GM18520 (cell line): ENCODE measurements at regions not wholly inside any gene's neighbourhood (a gene's known extent, or its start where the extent isn't known, plus 50 kb on each side); places are given as distances from the start of the nearest gene placed in this dataset.
"Not testable (repeated sequence)": the region's sequence is repeated elsewhere in the genome, so short reads cannot be mapped to it uniquely, and the experiment has no call there.

Experiments used
- ATAC-seq: cut with Tn5 transposase; IDR thresholded peaks from one replicate; pipeline ENCODE4 v1.9.1; 2021; ENCODE audit not compliant: unreplicated experiment

DNA sequence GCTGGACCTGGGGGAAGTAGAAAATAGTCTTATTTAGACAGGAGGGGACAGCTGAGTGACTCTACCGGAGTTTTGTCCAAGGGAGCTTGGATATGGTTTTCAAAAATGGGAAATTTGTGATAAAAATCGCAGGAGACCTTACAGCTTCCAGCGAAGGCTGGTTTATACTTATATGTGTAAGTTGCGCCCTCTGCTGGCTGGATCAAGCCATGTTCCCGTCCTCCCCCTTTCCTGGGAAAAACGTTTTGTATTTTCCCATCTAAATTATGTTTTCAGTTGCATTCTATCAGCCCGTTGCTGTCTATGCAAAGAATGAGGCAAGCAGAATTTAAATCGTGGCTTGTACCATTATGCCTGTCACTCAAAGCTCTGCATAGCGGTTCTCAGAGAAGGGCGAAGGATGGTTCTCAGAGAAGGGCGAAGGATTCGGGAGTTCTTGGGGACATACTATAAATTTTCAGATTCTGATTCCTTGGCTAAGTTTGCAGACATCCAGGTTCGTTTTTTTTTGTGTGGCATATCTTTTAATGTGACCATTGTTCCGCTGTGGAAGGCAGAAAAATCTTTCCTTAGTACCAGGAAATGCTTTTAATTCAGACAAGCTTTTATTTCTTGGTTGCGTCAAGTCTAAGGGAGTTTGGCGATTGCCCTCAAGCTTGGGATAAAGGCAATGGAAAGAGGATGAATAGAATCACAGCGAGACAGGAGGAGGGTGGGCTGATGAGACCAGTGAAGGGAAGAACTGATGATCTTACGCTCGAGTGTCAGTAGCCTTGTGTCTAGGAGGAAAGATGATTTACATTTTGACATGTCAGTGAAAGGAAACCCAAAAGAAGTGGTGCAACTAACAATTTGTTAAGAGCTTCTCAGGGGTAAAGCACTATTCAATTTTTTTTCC is 128.5 kb upstream of the ARX start:
- ATAC-seq, result no peak

DNA sequence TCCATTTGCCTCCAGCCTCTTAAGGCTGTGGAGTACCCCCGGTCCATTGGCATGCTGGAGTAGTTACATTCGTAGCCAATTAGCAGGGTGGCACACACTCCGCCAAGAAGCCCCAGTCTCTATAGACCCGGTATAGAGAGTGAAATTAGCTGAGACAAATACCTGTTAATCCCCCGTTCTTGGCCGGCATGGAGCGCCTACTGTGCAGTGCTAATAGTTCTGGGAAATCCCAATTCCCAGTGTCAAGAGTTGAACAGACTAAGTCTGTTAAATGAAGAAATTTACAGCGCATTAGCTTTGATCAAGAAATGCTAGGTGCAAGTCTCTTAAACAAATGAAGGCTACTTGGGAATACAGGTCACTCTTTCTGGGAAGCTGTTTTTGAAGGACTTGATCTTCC is 127.8 kb upstream of the ARX start:
- no peak for ATAC-seq

DNA sequence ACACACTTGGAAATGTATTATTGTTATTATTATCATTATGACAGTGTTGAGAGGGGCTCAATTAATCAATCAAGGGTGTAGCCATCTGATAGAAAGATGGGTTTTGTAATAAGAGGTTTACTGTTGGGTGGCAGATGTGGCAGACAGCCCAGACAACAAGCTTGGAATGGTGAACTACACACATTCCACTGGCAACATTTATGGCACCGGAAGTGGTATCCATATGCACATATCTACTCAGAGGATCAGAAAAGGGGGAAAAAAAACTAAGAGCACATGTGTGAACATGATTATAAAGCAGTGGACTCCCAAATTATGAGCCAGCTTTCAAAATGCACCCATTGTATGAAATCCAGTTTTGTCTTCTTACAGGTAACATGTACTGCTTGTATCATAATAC is 125.9 kb upstream of the ARX start:
- no peak for ATAC-seq

DNA sequence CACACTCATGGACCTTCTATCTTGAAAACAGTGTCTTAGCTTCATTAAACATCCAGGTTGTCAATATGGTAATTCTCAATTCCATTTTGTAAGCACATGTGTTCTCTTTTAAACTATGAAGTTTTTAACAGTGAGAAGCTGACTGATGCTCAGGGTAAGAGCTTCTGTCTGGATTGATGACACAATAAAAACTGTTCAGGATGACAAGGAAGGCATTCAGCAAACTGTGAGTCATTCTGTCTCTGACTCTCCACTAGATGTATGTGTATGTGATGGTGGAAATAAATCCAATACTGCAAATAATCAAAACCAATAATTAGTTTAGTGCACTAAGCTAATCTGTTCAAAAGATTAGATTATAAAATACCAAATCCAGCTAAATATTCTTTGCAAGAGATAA is 115.3 kb upstream of the ARX start:
- no peak for ATAC-seq

DNA sequence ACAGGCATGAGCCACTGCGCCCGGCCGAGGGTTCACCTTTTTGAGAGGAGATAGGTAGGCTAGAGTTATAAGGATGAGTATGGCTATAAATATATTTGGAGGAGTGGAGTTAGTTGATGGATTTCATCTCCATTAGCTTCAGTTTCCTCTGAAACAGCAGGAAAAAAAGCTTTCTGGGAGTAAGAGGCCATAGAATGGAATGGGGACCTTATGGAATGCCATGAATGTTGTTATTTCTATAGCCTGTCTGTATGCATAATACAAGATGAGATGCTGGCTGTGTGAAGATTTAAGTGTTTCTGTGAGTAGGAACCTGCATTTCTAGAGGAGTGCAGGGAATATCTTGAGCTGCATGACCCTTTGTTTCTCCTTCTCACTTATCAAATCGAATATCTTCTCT is 114.9 kb upstream of the ARX start:
- no peak for ATAC-seq

DNA sequence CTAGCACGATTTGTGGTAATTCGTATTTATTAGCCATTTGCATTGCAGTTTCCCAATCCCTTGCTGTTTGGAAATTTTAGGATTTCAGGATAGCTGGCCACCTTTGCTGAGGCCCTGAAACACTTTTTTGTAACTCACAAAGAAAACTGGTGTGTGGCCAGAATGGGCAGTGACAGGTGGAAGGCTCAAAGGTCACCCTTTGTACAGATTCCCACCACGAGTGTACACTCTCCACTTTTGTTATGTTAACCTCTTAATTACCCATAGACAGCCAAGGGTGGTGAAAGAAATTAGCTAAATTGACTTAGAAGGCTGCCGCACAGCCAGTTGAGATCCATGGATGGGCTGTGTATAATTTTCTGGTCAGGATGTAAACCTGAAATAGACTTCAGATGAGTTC is 109.7 kb upstream of the ARX start:
- ATAC-seq, result no peak

DNA sequence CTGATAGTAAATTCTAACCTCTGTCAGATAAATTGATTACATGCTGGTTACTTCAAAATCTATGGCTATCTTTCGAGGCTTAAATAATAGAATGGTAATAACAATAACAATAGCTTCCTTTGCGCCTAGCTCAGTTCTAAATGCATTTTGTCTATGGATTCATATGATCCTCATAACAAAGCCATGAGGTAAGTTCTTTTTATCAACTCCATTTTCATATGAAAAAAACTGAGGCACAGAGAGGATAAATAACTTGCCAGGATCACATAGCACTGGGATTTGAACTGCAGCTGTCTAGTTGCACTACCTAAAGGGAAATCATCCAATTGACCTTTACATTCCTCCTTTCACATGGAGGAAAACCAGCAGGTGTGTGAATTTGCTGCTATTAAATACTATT is 108.6 kb upstream of the ARX start:
- no peak for ATAC-seq

DNA sequence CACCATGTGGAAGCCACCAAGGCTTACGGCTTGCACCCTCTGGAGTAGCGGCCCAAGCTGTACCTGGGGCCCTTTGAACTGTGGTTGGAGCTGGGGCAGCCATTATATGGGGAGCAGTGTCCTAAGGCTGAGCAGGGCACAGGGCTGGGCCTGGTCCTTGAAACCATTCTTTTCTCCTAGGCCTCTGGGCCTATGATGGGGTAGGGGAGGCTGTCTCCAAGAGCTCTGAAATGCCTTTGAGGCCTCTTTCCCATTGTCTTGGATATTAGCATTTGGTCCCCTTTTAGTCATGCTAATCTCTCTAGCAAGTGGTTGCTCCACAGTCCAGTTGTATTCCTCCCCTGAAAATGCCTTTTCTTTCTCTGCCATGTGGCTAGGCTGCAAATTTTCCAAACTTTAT is 96.4 kb upstream of the ARX start:
- no peak for ATAC-seq

DNA sequence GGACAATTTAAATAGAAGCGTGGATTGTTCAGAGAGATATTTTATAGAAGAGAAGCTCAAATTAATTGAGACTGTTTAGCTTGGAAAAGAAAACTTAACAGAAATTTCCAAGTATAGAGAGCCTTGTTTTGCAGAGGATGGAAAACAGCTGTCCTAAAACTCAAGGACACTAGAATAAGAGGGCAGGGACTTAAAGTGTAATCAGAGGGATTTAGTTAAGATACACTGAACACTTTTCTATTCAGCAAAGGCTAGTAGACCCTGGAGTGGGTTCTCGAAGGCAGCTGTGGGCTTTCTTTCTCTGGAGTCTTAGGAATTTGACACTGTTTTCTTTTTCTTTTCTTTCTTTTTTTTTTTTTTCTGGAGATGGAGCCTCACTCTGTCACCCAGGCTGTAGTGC is 92.7 kb upstream of the ARX start:
- no peak for ATAC-seq

DNA sequence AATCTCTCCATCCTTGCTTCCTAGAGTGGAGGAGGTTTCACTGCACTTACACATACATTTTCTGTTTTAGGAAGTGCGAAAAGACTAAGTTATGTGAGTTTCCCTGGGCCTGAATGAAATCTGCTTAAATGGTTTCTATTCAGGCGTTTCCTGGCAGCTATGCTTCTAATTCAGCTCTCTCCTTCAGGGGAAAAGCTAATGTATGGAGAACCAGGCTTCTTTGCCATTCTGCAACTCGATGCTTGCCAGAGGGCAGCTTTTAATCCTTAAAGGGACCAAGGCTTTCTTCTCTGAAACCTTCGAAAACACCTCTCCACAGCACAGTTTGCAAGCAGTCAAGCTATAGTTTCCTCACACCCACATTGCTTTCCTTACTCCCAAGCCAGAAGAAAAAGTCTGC is 89.5 kb upstream of the ARX start:
- ATAC-seq, result no peak

DNA sequence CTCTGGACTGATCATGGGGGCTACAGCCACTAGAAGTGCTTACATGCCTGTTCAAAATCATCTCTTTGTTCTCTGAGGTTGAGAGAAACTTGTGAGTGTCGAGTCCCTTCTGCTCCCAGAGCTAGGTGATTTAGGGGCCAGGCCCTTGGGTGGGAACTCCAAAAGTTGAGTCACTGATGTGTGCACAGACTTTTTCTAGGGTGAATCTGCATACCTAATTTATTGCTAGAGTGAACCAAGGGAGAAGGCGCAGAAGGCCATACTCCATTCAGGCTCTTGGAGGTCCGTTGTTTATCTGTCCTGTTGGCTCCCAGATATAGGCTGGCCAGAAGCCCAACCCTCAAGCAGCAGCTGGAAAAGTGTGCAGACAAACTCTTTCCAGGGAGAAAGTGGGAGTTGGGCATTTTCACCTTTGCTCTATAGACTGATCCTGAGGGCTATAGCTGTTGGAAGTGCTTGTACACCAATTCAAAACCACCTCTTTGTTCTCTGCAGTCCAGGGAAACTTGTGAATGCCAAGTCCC is 80.8 kb upstream of the ARX start:
- no peak for ATAC-seq

DNA sequence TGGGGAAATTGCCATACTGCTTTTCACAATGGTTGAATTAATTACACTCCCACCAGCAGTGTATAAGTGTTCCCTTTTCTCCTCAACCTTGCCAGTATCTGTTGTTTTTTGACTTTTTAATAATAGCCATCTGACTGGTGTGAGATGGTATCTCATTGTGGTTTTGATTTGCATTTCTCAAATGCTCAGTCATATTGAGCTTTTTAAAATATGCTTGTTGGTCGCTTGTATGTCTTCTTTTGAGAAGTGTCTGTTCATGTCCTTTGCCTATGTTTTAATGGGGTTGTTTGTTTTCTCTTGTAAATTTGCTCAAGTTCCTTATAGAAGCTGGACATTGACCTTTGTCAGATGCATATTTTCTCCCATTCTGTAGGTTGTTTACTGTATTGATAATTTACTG is 75.4 kb upstream of the ARX start:
- ATAC-seq, result not testable (repeated sequence)

DNA sequence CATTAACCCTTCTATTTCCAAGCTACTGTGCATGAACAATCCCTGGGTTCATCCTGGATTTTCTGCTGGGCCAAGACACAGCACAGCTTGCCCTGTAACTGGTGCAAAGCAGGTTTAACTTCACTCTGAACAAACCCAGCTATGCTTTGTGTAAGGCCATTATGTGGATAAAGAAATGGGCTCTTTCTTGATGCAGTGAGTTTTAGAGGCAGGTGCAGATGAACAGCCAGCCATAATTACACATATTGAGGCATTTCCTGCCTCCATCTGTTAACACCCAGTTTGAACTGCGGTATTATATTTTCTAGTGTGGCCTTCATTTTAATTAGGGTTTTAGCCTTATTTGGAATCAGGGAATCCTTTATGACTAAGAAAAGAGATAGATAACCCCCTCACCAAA is 68.7 kb upstream of the ARX start:
- no peak for ATAC-seq

DNA sequence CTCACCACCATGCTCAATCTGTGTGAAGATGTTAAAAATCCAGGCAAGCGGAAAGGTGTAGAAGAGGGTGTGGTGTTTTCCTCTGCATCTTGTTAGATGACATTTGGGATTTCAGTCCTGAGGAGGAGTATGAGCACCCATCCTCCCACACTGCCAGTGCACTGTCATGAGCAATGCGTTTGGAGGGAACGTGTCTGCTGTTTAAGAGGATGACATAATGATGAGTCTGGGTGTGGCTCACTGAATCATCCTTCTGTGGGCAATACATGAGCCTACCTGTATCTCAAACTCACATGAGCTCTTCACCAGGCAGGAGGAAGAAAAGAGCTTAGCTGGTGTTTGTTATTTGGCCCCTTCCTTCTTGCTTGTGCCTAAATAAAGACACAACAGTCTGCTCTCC is 67.9 kb upstream of the ARX start:
- ATAC-seq, result no peak

DNA sequence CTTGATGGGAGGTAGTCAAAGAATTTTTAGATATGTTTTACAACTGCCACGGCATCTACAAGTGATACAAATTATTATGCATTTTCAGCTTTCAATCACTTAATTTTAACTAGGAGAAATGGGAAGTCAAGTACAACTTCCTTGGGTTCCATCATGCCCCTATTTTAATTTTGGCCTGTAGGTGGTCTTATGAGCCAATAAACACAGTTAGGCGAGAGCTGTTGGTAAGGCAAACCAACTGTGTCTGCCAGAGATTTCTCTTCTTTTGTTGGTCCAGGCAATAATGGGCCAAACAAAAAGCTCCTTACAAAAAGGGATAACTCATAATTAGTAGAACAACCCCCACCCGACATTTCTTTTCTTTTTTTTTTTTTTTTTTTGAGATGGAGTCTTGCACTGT is 63.3 kb upstream of the ARX start:
- ATAC-seq, result no peak

DNA sequence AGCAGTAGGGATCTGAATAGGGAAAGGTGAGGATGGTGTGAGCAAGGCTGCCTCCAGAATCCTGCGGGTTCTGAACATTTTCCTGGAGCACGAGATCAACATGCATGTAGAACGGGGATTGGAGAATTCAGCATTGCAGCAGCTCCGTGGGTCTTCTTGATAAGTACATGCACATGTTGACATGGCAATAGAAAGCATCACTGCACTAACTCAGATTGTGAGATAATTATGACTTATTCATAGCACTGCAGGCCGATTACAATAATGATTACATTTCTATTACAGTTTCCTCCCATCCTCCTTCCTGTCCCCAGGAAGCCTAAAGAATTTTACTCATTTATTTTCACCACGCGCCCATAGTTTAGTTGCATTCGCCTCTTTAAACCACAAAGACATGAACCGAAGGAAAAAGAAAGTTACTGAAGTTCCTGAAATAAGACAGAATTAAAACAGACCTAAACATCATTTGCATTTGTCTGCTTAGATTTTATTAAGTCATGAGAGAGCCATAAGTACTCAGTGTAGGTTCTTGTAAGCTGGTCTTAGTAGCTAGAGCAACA is 61.3 kb upstream of the ARX start:
- ATAC-seq, result no peak

DNA sequence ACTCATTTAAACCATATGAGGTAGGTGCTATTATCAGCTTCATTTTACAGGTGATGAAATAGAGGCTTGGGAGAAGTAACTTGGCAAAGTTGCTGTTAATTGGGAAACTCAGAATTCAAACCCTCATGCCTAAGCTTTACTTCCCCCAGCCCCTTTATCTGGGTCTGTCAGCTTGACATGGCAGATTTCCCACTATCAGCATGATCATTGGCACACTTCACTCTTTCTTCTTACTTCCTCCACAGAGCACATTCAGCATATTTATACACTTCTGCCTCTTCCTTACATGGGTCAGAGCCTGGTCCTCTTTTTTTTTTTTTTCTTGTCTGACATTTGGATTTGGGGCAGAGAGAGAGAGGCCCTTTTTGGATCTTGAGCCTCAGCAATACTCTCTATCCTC is 56.5 kb upstream of the ARX start:
- no peak for ATAC-seq

DNA sequence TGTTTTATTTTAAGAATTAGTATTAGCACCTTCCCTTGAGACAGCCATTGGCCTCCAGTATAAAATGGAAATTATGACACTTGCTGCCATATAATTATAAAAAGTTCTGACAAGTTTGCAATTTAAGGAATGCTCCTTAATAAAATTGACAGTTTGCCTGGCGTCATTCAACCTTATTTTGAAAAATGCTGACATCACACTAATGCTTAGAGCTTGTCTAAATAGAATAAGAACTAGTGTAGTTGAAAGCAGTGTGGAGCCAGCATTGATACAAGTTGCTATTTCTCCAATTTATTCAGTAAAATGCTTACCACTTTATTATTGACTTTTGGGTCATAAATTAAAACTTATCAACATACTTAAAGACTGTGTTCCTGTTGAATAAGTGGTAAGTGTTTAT is 54.3 kb upstream of the ARX start:
- ATAC-seq, result no peak

DNA sequence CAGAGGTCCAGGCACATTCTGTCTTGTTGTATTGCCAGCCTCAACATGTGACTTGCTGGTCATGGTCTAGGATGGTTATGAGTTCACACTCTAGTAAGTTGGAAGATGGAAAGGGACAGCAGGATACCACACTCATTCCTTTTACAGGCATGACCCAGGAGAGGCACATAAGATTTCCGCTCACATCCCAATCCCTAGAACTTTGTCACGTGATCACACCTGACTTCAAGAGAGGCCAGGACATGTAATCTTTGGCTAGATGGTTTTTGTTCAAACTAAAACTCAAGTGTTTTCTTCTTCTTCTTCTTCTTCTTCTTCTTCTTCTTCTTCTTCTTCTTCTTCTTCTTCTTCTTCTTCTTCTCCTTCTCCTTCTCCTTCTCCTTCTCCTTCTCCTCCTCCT is 53.4 kb upstream of the ARX start:
- ATAC-seq, result no peak

DNA sequence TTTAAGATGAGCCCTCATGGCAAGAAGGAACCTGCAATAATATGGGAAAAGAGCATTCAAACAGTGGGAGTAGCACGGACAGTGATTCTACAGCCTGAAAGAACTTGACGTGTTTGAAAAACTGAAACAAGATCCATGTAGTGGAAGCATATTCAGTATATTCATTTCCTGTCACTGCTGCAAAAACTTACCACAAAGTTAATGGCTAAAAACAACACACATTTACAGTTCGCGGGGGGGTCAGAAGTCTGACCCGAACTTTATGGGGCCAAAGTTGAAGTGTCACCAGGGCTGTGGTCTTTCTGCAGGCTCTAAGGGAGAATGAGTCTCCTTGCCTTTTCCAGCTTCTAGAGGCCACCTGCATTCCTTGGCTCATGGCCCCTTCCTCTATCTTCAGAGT is 52.6 kb upstream of the ARX start:
- ATAC-seq, result no peak

DNA sequence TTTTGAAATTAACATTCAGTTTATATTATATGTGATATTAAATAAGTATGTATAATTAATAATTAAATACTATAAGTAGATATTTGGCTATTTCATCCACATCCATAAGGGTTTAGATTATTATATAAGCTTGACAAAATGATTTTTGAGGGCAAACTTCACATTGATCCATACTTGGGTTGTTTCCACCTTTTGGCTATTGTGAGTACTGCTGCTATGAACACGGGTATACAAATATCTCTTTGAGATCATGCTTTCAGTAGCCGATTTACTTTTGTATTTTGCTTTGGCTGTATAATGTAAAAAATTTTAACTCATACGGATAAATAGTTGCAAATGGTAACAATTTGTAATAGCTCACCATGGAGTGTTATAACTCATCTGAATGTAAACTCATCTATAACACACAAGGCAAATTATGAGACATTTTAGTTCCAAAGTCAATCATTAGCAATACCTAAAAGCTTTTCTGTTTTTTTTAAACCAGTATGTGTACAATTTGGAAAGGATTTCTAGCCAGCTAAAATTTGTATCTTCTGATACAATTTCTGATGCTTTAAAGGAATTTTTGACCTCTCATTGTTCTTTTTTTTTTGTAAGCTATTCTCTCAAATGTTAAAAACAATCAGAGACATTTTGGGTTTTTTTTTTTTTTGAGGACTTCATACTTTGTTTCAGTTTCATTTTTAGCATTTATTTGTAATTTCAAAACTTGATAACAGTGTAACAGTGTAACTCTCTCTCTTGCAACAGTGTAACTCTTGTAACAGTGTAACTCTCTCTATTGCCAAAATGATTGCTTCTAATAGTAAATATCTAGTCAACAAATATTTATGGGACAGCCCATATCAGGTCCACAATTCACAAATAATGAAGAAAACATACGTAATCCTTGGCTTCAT is 51.8 kb upstream of the ARX start:
- no peak for ATAC-seq

DNA sequence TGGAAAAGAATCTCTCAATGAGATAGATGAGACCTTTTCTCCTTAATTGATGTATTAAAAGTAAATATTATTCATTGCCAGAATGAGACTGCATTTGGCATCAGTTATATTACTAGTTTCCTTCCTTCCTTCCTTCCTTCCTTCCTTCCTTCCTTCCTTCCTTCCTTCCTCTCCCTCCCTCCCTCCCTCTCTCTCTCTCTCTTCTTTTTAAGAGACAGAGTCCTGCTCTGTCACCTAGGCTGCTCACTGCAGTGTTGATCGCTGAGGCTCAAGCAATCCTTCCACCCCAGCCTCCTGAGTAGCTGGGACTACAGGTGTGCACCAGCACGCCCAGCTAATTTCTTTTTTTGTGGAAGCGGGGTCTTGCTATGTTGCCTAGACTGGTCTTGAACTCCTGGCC is 50.4 kb upstream of the ARX start:
- ATAC-seq, result no peak
